HG02981 (cell line): ENCODE measurements at regions not wholly inside any gene's neighbourhood (a gene's known extent, or its start where the extent isn't known, plus 50 kb on each side); places are given as distances from the start of the nearest gene placed in this dataset.

ENCODE experiments used
- ATAC-seq: cut with Tn5 transposase; IDR thresholded peaks from one replicate; pipeline ENCODE4 v1.9.1; 2021; ENCODE audit warnings: mild to moderate bottlenecking, moderate library complexity; ENCODE audit not compliant: unreplicated experiment

DNA sequence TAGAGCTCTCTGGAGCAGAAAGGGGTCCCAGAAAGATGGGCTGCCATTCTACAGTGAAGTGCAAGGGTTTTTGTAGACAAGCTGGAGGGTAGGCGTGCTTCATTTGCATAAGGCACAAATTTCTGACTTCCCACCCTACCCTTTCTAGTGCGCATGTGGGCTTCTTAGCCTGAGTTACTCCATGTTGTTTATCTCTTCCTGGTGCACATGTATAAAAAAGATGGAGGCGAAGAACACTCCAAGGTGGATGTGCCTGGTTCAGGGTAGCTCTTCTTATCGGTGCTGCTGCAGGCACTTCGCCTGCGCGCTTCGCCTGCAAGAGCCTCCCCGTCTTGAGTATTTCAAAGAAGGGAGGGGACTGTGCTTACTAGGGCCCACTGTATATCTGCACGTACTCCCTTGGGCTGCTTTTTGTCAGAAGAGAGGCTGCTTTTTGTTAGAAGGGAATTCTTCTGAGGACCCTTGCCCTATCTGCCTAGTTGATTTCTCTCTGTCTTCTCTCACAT is 1047.3 kb upstream of the CNTN5 start:
- ATAC-seq, result no peak

DNA sequence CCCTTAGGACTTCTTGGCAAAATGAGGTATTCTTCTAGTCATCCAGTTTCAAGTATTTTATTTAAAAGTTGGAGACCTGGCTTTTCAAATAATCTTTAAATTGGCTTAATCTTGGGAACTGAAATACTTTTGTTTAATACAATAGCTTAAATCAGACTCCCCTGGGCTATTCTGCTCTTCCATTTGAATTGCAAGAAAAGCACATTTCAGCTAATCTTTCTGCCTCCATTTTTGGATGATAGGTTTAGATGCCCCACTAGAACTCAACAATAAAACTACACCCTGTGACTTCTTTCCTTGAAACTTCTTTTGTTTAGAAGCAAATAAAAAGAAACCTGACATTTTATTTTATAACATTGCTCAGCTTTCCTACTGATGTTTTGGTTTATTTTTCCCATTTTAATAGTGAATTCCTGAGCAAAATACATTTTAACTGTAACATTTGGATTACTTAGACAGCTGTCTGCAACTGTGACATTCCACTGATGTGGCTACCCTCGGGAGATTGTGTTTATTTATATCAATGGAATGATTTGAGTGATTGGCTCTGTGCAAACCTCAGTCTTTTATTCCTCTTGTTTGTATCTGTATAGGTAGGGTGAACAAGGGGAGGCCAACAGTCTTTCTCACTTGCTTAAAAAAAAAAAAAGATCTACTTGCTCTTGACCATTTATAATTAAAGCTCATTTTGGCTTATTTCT is 1045.8 kb upstream of the CNTN5 start:
- ATAC-seq, result no peak

DNA sequence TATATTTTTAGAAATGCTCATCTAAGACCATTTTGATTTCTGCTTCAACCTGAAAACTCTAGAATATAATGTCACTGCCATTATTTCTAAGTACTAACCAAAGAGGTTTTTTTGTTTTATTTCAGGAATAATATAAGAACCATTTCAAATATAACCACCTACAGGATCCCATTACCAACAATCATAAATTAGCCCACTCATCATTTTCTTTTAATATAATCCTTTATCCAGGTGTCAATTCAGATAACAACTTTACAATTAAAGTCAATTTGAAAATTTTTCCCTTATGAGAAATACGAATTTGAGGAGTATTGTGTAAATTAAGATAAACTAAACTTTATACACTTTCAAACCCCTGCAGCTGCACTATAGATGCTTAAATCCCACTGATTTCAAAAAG is 1043.0 kb upstream of the CNTN5 start:
- no peak for ATAC-seq

DNA sequence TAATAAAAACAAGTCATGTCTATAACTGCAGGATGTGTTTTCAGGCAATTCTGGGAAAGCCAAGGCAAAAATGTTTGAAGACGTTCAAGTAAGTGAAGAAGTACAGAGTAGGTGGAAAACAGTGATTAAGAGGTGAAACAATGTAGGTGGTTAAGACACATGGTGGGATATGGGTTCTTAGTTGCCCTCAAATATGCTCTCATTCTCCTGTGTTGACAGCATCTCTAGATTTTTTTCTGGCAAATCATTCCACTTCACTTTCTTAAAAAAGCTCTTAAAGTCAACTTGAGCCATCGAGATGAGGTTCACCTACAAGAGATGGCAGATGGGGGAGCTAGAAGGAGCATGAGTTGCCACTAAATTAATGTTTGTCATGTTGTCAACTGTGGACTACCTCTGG is 1041.0 kb upstream of the CNTN5 start:
- no peak for ATAC-seq

DNA sequence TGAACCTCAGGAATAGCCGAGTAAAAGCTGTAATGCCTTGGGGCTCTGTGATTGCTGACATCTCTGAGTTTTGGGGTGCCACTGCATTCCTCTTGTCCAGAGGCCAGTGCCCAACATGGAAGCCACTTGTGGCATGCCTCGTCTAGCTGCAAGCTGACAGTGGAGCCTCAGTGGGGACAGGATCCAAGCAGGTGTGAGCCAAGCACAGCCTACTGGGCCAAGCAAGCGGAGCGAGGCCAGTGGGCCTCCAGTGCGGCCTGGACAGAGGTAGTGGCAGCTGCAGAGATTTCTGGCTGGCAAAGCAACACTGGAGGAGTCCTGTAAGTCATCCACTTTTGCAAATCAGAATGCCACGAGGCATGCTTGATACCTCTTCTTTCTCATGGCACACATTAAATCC is 1038.2 kb upstream of the CNTN5 start:
- ATAC-seq, result no peak

DNA sequence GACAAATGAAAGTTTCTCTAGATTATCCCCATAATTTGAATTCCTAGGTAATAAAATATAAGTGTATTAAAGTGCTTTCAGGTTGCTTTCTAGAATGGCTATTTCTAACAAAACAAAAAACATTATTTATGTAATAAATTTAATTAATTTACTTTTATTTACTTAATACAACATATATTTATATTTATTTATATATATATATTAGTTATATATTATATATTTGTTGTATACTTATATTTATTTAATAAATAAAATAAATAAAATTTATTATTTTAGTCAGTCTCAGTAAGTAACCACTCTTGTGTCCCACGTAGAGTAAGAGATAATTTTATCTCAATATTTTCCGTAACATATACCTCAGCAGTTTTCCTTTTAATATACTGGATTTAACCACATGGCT is 1031.6 kb upstream of the CNTN5 start:
- no peak for ATAC-seq

DNA sequence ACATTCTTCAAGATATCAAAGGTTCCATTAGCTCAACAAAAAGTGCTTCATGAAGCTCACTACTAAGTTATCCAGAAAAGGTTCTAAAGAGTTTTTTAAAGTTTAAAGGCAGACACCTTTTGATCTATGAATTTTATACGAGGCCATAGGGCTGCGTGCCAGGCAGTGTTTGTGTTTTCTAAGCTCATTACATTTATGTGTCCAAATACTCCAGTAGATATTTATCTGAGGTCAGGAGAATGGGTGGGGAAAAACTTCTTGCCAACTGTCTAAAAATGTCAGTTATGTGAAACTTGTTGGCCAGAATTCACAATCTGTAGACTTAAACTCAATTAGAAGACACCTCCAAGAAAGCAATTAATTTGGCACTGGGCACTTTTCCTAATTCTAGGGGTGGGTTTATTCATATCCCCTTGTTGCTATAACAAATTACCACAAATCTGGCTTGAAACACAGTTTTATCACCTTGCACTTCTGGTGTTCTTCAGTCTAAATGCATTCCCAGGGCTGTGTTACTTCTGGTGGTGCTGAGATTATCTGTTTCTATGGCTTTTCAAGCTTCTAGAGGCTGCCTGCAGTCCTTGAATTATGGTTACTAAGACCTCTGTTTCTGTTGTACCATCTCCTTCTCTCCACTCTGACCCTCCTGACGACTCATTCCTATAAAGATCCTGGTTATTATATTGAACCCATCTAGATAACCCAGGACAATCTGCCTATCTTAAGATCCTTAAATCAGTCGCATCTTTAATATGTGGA is 1030.4 kb upstream of the CNTN5 start:
- ATAC-seq, result no peak

DNA sequence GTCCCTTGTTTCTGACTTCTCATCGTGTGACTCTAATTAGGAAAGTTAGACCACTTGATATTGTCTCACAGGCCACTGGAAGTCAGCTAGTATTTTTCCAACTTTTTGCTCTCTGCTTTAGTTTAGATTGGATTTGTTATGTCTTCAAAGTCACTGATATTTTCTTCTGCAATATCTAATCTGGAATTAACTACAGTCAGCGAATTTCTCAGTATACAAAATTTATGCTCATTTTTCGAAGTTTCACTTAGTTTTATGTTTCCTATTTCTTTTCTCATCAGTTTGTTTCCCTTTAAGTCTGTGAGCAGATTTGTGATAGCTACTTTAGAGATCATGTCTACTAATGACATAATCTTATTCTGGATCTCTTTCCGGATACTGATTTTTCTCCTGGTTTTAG is 1027.2 kb upstream of the CNTN5 start:
- no peak for ATAC-seq

DNA sequence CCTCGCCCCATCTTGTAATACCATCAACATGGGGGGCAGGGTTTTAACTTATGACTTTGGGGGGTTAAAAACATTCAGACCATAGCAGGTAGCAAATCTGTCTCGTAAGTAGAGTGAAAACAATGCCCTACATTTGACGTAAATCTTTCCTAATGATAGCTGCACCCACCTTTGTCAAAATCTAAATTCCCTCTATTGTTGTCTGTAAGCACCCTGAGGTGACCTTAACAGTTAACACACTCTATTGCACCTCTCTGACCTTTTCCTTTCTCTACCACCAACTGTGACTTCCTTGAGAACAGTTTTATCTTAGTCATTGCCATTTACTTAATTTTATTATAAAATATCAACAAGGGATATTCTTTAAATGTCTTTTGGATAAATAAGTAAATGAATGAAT is 1024.9 kb upstream of the CNTN5 start:
- ATAC-seq, result no peak

DNA sequence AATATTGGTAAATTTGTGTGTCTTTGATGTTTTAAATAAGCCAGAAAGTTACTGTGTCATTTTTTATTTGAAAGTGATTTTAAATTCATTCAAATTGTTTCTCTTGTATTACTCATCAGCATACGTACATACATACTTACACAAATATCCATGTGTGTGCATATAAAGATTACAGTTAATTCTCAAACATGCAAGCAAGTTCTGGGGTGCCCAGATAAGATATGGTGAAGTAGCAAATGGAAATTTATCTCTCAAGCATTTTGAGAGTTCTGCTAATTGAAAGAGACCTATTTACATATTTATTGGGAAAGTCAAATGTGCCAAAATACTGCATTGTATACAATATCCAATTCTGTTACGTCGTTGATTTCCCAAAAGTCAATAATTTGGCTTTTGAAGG is 1024.0 kb upstream of the CNTN5 start:
- no peak for ATAC-seq

DNA sequence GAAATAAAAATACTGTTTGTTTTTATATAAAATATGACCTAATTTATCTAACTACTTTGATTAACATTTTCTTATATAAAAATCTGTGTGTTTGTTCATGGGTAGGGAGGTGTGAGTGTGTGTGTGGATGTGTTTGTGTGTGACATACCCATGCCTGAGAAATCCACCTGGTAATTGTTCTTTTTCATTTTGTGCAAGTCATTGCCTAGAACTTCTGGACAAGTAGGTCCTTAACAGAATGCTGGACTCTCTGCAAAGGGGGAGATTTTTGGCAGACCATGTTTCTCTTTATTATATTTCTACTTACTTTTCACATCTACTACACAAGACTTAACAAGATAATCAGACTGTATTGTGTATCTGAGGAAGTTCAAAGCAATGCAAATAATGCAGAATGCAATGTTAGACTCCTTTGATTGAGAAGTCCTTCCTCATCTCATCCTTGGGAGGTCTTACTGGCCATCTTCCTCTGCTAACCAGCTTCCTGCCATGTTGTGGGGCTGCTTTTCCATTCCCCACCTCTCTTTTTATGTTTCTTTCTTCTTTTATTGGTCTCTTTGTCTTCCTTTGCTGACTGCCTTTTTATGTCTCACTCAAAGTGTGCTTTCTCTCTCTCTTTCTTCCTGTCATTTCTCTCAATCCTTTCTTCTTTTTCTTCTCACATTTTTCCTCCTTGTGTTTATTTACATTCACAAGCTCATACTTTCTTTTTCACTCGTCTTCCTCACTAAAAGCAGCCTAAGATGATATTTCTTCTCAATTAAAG is 1017.0 kb upstream of the CNTN5 start:
- ATAC-seq, result no peak

DNA sequence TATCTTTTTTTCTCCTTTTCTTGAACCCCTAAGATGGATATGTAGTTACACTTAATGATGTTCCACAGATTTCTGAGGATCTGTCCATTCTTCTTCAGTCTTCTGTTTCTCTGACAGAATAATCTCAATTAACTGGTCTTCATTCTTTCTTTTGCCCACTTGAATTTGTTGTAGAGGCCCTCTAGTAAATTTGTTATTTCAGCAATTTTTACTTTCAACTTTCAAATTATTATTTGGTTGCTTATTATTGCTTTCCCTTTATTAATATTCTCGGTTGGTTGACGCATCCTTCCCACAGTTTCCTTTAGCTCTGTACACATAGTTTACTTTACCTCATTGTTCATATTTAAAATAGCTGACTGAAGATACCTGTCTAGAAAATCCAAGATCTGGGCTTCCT is 1013.7 kb upstream of the CNTN5 start:
- ATAC-seq, result no peak

DNA sequence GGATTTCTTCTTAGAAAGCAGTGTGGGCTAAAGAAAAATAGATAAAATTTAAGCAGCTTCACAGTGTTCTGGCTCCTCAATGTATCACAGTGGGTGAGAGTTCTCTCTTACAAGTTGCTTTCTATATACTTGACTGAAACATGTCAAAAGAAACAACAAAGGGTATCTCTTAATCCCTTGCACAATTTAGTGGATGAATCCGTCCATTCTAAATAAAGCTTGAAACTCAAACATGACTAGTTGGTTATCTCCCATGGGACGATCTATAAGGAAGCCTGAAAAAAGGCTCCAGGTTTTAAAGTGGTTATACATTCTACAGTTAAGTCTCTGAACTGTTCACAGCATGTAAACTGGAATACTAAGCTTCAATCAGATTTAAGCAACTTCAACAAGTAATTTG is 993.1 kb upstream of the CNTN5 start:
- no peak for ATAC-seq

DNA sequence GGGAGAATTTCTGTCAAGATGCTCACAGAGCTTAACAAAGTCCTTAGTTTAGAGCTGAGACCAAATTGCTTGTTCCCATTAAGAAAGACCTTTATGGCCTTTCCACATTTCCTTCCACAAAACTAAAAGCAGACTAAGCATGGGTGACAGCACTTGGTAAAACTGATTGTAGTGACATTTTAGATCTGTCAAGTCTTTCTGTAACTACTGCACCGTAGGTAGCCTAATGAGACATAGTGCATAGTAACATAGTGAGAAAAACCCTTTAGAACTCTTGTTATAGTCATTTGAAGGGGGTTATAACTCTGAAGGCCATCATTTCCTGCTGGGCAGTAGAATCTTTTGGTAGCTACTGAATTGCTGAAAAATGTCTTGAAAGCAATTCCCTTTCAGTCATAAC is 990.9 kb upstream of the CNTN5 start:
- ATAC-seq, result no peak

DNA sequence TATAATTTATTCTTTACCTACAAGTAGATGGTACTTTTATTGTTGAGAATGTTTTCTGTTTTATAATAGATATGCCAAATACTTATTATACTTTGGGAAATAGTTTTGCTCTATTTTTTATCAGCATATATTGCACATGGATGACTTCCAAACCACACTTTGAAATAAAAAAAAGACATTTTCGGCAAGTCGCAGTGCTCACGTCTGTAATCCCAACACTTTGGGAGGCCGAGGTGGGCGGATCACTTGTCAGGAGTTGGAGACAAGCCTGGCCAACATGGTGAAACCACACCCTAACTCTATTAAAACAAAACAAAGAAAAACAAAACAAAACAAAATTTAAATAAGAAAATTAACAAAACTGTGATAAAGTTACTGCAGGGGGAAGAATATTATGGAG is 983.9 kb upstream of the CNTN5 start:
- no peak for ATAC-seq

DNA sequence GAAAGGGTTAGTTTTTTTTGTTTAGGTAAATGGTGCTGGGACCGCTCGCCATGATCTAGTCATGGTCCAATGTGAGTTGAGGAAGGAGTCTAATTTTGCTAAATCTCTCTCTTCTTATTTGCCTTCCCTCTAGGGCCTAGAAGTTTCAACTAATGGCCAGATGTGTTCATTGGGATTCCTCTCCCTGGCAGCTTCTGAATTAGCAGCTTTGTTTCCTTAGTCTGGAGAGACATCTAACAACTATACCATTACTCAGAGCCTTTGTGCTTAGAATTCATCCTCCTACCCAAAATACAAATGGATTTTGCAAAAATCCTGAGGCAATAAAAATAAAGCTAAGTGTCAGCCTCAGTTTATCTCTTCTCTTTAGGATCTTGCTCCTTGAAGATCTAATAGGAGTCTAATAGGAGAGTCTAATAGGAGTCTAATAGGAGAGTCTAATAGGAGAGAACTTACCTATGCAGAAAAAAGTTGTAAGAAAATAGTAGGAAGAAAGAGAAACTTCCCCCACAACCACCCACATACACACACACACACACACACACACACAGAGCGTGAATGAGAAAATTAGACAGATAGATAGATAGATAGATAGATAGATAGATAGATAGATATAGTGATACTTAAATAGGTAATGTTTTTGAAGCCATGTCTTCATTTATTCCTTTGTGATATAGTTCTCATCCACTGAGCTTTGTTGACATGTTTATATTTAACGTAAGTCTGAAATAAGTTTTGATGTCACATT is 980.5 kb upstream of the CNTN5 start:
- no peak for ATAC-seq

DNA sequence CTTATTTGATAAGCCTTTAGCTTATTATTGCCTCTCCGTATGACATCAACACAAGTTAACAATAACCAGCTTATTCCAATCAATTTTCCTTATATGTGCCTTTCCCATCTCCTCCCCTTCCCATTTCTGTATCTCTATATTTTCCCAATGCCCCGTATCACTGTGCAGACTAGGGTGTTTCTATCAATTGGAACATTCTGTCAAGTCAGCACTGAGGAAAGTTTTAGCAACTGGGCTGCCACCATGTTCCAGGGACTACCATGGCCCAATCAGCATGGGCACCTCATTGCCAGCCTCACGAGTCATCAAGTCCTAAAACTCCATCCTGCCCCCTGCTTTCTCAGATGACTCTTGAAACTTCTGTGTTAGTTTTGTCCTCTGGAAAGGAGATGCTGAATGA is 973.1 kb upstream of the CNTN5 start:
- ATAC-seq, result no peak

DNA sequence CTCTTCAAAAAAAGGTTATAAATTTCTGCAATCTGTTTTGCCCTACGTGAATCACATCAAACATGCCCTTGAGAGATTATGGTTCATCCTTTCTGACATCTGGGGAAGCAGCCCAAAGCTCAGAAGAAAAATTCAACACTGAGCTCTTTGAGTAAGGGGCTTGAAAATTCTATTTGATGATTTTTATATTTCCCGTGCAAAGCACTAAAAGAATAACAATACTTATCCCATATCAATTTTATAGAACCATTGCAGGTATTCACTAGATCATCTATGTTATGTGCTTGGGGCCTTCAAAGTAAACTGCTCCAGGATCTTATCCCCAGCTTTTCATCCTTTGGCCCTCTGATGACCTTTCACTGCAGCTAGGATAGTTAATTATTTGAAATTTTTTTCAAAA is 966.9 kb upstream of the CNTN5 start:
- no peak for ATAC-seq

DNA sequence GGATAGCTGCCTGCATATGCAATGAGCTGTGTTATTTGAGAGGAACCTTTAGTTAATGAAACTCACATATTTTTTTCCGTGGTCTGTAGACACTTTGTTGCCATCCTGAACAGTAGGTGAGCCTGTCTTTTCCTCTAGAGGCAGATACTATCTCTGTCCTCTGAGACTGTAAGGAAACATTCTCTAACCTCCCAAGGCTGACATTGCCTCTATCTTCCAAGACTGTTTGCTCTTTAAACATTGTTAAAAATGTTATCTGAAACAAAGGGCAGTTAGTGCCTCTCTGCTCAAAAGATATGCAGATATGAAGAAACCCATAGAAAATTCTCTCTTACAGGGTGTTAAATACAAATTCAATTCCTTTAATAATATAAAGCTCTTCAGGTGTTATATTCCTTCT is 963.8 kb upstream of the CNTN5 start:
- ATAC-seq, result no peak

DNA sequence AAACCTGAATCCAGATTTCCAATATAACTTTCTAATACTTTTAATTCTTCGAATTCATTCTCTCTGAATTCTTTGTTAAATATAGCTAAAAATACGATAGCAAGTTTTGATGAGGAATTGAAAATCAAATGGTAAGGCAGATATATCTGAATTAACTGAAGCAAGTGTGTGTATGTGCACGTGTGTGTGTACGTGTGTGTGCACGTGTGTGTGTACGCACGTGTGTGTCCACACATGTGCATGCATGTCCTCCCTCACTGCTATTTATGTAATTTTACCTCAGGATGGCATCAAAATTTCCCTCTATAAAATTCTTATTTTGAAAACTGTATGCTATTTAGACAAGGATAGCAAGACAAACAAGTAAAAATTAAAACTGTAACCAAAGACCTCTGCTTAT is 961.3 kb upstream of the CNTN5 start:
- no peak for ATAC-seq

DNA sequence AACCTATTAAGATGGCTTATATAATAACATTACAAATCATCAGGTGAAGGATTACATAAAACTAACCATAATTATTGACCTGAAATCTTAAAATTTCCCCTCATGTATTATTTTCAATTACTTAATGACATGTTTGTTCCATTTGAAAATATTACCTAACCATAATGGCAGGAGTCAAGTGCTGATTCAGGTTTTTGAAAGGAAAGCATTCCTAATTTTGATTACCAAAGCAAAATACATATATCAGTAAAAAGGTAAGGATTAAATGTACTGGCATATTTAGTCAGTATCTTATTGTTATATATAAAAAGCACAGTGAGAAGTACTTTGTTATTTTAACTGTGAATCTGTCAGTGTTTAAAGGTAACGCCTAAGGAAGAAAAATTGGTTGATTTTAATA is 960.0 kb upstream of the CNTN5 start:
- ATAC-seq, result no peak
